ENCODE measurements at regions not wholly inside any gene's neighbourhood (a gene's known extent, or its start where the extent isn't known, plus 50 kb on each side); places are given as distances from the start of the nearest gene placed in this dataset.
A peak's percentile ranks its signal among the peaks of the same experiment; 100 is the strongest.
"Not testable (repeated sequence)": the region's sequence is repeated elsewhere in the genome, so short reads cannot be mapped to it uniquely, and the experiment has no call there.

- DNase-seq, result no peak
Measured at GRCh38 chr16:14002416-14002990, 68.6 kb upstream of the MRTFB start.

DNA sequence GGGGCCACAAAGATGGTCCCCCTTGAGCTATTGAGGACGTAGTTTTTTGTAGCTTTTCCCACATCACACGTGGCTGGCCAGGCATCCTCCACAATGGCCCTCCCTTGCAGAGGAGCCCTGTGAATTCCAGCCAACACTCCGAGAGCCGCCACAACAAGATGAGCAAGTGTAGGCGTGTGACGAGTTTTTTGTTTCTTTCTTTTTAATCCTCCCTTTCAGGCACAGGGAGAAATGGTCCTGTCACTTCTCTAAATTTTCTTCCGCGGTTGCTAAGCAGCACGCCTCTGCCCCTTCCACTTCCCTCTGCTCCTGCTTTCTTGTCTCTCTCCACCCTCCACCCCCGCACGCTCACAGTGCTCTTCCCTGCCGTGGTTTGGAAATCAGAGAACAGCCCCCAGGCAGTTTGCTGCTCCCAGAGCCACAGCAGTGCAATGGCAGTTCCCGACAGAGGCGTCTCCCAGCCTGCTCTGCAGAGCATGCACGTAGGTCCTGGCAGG is 68.0 kb upstream of the MRTFB start:
- DNase-seq, result no peak

- DNase-seq, result no peak
Measured at GRCh38 chr16:14004031-14004728, 66.9 kb upstream of the MRTFB start.

DNA sequence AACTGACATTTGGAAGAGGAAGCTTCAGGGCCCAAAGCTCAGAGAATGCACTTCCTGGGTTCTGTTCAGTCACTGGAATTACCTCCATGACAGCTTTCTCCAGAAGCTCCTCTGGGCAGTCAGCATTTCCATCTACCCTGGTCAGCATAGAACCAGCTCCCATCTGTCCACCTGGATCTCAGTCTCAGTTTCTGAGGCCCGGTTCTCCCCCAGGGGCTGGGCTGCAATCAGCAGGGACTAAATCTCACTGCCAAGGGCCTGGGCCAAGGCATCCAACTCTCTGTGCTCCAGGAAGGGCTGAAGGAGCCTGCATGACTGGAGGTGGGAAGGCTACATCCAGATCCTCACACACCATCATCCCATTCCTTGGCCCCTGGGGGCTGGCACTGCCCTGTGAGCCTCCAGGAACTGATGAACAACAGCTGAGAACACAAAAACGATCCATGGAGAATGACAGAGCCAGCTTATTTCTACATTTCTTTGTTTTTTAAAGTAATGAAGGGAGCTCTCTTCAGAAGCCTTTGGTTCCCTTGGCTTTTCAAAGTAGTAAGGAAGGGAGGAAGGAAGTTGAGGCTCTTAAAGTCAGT is 66.3 kb upstream of the MRTFB start:
- no peak for DNase-seq

DNA sequence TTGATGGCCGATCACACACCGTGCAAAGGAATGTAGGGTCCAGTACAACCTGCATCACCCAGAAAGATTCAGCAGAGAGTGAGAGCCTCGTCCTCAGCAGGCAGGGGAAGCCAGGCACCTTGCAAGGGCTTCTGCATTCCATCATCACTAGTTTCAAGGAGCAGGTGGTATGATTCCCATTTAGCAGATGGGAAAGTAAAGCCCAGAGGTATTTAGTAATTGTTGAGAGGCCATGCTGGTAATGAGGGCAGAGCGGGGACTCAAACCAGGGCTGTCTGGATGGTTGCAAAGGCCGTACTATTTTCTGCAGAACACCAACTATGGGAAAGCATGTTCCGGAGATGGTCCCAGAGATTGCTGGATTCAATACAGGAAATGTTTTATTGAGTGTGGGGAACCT is 65.8 kb upstream of the MRTFB start:
- no peak for DNase-seq

DNA sequence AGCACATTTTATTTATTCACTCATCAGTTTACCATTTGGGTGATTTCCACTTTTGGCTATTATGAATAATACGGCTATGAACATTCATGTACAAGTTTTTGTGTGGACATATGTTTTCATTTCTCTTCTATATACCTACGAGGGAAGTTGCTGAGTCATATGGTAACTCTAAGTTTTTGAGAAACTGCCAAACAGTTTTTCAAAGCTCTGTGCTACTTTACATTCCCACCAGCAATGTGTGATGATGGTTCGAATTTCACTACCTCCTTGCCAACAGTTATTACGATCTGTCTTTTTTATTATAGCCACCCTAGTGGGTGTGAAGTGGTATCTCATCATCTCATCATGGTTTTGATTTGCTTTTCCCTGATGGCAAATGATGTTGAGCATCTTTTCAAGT is 63.7 kb upstream of the MRTFB start:
- DNase-seq, result peak; percentile 32

- DNase-seq, result no peak
Measured at GRCh38 chr16:14011001-14011400, 60.1 kb upstream of the MRTFB start.

DNA sequence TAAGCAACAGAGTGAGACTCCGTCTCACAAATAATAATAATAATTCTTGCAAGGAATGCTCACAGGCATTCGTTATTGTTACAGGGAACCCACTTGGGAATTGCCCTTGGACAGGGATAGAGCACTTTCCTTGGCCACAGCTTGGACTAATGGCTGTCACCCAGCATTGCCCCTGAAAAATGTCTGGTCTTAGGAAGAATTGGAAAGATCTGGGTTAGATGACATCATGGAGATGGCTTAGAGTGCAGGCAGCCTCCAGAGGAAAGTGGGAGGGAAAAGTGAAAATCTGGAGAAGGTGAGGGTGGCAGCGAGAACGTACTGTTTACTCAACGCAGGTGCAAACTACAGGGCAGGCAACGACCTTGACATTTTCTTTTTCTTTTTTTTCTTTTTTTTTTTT is 59.3 kb upstream of the MRTFB start:
- DNase-seq, result no peak

DNA sequence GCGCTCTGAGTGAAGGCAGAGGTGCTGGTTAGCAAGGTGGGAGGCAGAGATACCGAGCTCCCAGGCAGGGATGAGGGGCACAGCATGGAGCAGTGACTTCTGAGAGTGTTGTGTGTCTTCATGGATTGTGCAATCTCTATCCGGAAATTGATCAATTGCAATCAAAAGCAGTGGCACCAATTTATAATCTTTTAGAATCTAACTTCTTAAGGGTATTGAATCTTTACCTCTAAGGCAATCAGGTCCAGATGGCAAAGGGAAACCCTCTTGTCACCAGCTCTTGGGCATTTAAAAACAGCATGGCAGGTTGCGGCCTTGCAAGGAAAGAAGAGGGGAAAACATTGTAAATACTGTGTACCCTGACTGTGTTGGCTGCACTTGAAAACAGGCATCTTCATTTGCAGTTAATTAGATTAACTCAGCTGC is 58.0 kb upstream of the MRTFB start:
- DNase-seq, result no peak

DNA sequence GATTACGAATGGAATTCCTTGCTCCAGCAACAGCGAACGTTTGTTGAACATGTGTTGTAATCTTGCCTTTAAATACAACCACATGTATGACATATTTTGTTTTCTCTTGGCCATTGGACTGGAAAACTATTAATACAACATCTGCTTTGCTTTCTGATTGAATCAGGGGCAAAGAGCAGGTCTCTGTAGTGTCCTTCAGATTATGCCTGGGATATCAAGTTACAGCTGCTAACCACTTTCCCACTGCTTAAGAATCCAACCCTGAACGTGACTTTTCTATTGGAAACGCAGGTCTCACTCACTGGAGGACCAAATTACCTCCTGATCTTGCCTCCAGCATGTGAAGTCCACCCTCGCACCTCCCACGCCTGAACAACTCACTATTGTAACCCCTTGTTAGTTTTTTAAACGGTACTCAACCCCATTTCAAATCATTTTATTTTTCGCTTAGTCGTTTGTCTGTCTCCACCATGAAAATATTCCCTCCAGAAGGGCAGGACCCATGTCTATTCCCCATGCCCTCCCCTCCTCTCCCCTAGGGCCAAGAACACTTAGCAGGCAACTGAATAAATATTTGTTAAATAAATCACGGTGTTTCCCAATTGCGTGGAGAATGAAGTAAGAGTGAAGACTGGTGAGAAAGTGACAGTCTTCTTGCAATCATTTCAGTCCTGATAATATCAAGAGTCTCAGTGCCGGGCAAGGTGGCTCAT is 57.4 kb upstream of the MRTFB start:
- no peak for DNase-seq

DNA sequence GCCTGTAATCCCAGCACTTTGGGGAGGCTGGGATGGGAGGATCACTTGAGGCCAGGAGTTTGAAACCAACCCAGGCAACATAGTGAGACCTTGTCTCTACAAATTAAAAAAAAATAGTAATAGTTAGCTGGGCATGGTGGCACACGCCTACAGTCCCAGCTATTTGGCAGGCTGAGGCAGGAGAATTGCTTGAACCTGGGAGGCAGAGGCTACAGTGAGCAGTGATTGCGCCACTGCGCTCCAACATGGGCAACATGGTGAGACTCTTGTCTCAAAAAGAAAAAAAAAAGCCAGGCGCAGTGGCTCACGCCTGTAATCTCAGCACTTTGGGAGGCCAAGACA is 56.9 kb upstream of the MRTFB start:
- DNase-seq, result no peak

- no peak for DNase-seq
Measured at GRCh38 chr16:14015033-14015432, 56.1 kb upstream of the MRTFB start.

DNA sequence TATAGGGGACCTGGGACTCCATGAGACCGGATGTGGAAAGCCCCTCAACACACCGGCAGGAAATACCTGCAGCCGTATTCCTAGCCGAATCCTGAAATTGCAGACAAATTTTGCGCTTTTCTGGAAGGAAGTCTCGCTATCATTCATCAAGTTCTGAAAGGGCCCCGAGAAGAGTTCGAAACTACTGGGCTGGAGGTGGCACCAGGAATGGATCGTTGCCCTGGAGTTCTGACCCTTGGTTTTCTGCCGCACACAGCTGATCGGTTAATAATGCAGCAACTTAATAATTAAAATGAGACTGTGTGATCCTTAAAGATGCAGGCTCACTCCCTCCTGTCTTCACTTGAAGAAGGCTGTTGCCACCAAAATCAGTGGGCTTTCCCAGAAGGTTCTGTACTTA is 55.7 kb upstream of the MRTFB start:
- no peak for DNase-seq

DNA sequence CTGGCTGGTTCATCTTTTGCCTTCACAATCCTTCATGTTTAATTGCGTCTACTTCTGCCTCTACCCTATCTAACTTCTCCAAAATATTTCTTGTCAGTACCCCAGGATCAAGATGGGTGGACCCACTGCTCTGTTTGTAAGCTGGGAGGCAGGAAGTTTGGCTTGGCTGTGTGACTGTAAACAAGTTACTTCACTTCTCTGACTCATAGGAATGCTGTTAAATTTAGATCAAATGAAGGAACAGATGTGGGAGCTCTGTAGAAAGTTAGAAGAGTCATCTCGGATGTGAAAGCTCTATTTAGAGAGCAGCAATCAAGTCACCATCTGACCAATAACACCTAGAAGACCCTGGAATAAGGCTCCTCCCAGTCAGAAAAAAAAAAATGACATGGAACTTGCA is 55.2 kb upstream of the MRTFB start:
- DNase-seq, result no peak

DNA sequence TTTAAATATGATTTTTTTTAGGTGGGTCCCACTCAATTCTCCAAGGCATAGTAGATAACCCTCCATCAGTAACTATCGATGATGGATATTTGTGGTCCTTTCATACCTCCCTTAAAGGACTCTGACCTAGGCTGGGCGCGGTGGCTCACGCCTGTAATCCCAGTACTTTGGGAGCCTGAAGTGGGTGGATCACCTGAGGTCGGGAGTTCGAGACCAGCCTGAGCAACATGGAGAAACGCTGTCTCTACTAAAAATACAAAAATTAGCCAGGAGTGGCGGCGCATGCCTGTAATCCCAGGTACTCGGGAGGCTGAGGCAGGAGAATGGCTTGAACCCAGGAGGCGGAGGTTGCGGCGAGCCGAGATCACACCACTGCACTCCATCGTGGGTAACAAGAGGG is 54.8 kb upstream of the MRTFB start:
- not testable (repeated sequence) for DNase-seq

DNA sequence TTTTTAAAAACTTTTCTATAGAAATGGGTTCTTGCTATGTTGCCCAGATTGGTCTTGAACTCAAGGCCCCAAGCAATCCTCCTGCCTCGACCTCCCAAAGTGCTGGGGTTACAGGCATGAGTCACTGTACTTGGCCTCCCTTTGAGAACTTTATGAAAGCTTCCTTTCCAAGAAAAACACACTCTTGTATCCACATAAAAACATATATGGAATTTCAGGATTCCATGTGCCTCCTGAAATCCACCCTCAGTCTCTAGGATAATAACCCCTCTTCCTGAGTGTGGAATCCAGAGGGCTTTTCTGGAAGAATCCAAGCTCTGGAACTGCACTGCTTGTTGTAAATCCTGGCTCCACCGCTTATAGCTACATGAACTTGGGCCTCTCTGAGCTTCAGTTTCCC is 53.2 kb upstream of the MRTFB start:
- no peak for DNase-seq

GRCh38 chr16:14018851-14019250 is 52.3 kb upstream of the MRTFB start:
- DNase-seq, result no peak

DNA sequence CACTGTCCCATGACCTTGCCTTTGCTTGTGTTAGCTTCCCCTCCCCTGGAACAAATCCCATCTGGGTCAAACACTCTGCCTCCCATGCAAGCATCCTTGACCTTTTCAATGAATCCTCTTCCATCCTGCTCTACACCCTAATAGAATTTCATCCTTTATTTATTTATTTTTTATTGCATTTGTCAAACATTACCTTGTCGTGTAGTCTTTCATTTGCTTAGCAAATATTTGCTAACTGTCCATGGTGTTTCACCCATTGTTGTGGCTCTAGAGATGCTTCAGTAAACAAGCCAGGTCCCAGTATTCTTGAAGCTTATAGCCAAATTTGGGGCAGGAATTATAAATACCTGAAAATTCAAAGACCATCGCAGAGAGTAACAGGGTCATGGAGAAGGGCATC is 51.0 kb upstream of the MRTFB start:
- DNase-seq, result no peak
